ENCODE measurements at regions not wholly inside any gene's neighbourhood (a gene's known extent, or its start where the extent isn't known, plus 50 kb on each side); places are given as distances from the start of the nearest gene placed in this dataset.

GRCh38 chr4:15270201-15270600 is 157.6 kb upstream of the C1QTNF7 start:
- ATAC-seq (ENCODE audit: low FRiP score) (no peak), DNase-seq (ENCODE audit: low spot score) (no peak)
- TF ChIP-seq CTCF (IDR thresholded peaks at IDR 0.05): no peak

GRCh38 chr4:15286041-15286440 is 141.8 kb upstream of the C1QTNF7 start:
- TF ChIP-seq CTCF (IDR thresholded peaks at IDR 0.05): no peak
- DNase-seq (ENCODE audit: low spot score): no peak

GRCh38 chr4:15291122-15291521 is 136.7 kb upstream of the C1QTNF7 start:
- no peak for ATAC-seq (ENCODE audit: low FRiP score)
- no peak for DNase-seq (ENCODE audit: low spot score)
- no peak for TF ChIP-seq CTCF (IDR thresholded peaks at IDR 0.05)

More at GRCh38 chr4:15286041-15286440, 141.8 kb upstream of the C1QTNF7 start:
- no peak for ATAC-seq (ENCODE audit: low FRiP score)

- TF ChIP-seq CTCF (IDR thresholded peaks at IDR 0.05): no peak
- DNase-seq (ENCODE audit: low spot score) (no peak), ATAC-seq (ENCODE audit: low FRiP score) (no peak)
Measured at GRCh38 chr4:15293711-15294110, 134.1 kb upstream of the C1QTNF7 start.

GRCh38 chr4:15294202-15294601 is 133.6 kb upstream of the C1QTNF7 start:
- no peak for DNase-seq (ENCODE audit: low spot score)
- no peak for TF ChIP-seq CTCF (IDR thresholded peaks at IDR 0.05)
- ATAC-seq (ENCODE audit: low FRiP score): no peak

- TF ChIP-seq CTCF (IDR thresholded peaks at IDR 0.05): no peak
- ATAC-seq (ENCODE audit: low FRiP score): no peak
- no peak for DNase-seq (ENCODE audit: low spot score)
Measured at GRCh38 chr4:15294832-15295231, 133.0 kb upstream of the C1QTNF7 start.

- TF ChIP-seq CTCF (IDR thresholded peaks at IDR 0.05): no peak
- DNase-seq (ENCODE audit: low spot score) (no peak), ATAC-seq (ENCODE audit: low FRiP score) (no peak)
Measured at GRCh38 chr4:15295421-15296162, 132.2 kb upstream of the C1QTNF7 start.
